PC-9 (cell line): ENCODE measurements at regions not wholly inside any gene's neighbourhood (a gene's known extent, or its start where the extent isn't known, plus 50 kb on each side); places are given as distances from the start of the nearest gene placed in this dataset.

ENCODE experiments used
- BruUV-seq: library from RNA; stranded (reverse); fragments of 400-500 nt; replicated peaks from 2 replicates; lab custom pipeline; 2021; lab: Mats Ljungman, UMichigan
- CTCF ChIA-PET: fragments of 300-600 bp; sonication (Branson Sonifier 250); formaldehyde crosslinking; loops from one replicate; lab custom pipeline; 2022; ENCODE audit warnings: antibody characterized with exemption; lab: Charles Lee
- POLR2A ChIA-PET: fragments of 300-600 bp; sonication (Branson Sonifier 250); formaldehyde crosslinking; loops from one replicate; lab custom pipeline; 2022; ENCODE audit warnings: antibody characterized with exemption; ENCODE audit not compliant: unreplicated experiment; lab: Charles Lee
- DNase-seq, 2 experiments: peaks; one replicate each; pipeline versions ENCODE4 v3.0.0 to v3.0.0-alpha.2; 2015 to 2022; ENCODE audit warnings: mixed read lengths in 1 of 2
- H2AFZ ChIP-seq: fragments of 200-600 bp; sonication (generic); 2 replicates; pipeline ENCODE4 v1.8.1; 2017; ENCODE audit warnings: antibody characterized with exemption
- H3F3A ChIP-seq: fragments of 200-600 bp; sonication (generic); 2 replicates; pipeline ENCODE4 v1.8.1; 2017; ENCODE audit warnings: antibody characterized with exemption, mild to moderate bottlenecking, low read depth; ENCODE audit not compliant: insufficient read depth
- H3K27ac ChIP-seq: fragments of 200-600 bp; sonication (generic); 2 replicates; pipeline ENCODE4 v1.6.1; 2016; ENCODE audit warnings: mixed run types
- H3K27me3 ChIP-seq: fragments of 200-600 bp; sonication (generic); 2 replicates; pipeline ENCODE4 v1.6.1; 2016; ENCODE audit warnings: low read depth, mixed run types; ENCODE audit not compliant: insufficient read depth
- H3K36me3 ChIP-seq: fragments of 200-600 bp; sonication (generic); 2 replicates; pipeline ENCODE4 v1.6.1; 2016; ENCODE audit warnings: low read depth, mixed run types
- H3K4me1 ChIP-seq: fragments of 200-600 bp; sonication (generic); replicated peaks from 2 replicates; pipeline ENCODE4 v1.6.1; 2016; ENCODE audit warnings: mixed run types; ENCODE audit not compliant: insufficient read depth
- H3K4me2 ChIP-seq: fragments of 200-600 bp; sonication (generic); 2 replicates; pipeline ENCODE4 v1.6.1; 2017; ENCODE audit warnings: mixed run types
- H3K4me3 ChIP-seq: fragments of 200-600 bp; sonication (generic); 2 replicates; pipeline ENCODE4 v1.6.1; 2016; ENCODE audit warnings: mixed run types
- H3K79me2 ChIP-seq: fragments of 200-600 bp; sonication (generic); 2 replicates; pipeline ENCODE4 v1.6.1; 2017; ENCODE audit warnings: low read depth, mixed run types
- H3K9me2 ChIP-seq: fragments of 200-600 bp; sonication (generic); 2 replicates; pipeline ENCODE4 v1.8.1; 2017; ENCODE audit warnings: mild to moderate bottlenecking; ENCODE audit not compliant: insufficient read depth
- H3K9me3 ChIP-seq: fragments of 200-600 bp; sonication (generic); 2 replicates; pipeline ENCODE4 v1.8.1; 2016; ENCODE audit warnings: low read depth; ENCODE audit not compliant: insufficient read depth
- H4K20me1 ChIP-seq: fragments of 200-600 bp; sonication (generic); 2 replicates; pipeline ENCODE4 v1.8.1; 2017; ENCODE audit not compliant: insufficient read depth
- CTCF ChIP-seq: fragments of 200-600 bp; sonication (generic); conservative IDR thresholded peaks from 2 replicates; pipeline ENCODE4 v1.6.1; 2017; ENCODE audit warnings: mixed run types, antibody characterized with exemption, mild to moderate bottlenecking, moderate library complexity
- EZH2 ChIP-seq: fragments of 200-600 bp; sonication (generic); IDR thresholded peaks from 2 replicates; pipeline ENCODE4 v1.8.0; 2017; ENCODE audit warnings: antibody characterized with exemption, low read depth
- intact Hi-C: fragments of 100-400 bp; cut with micrococcal nuclease; formaldehyde crosslinking; loops from one replicate; pipeline ENCODE4 v1.10.0; 2022; ENCODE audit not compliant: unreplicated experiment

- CTCF ChIA-PET = no interaction called here
- H3K27me3 ChIP-seq = no peaks in the 10 kb centered on the region
- no peaks in the 10 kb centered on the region for H3K4me1 ChIP-seq
- TF ChIP-seq CTCF (no peak), EZH2 (no peak)
- no peak overlapping the region for H3K4me3 ChIP-seq
- H3F3A ChIP-seq = no peaks in the 10 kb centered on the region
- H3K9me3 ChIP-seq = no peaks in the 10 kb centered on the region
- no TSS peak for BruUV-seq
- H3K27ac ChIP-seq = no peak overlapping the region
- intact Hi-C loops = no loop called here
- H3K4me2 ChIP-seq = no peak overlapping the region
- no peak overlapping the region for H2AFZ ChIP-seq
- POLR2A ChIA-PET = no interaction called here
- no peaks in the 10 kb centered on the region for H3K79me2 ChIP-seq
- H4K20me1 ChIP-seq = no peaks in the 10 kb centered on the region
- no peak for DNase-seq
- no peaks in the 10 kb centered on the region for H3K36me3 ChIP-seq
- H3K9me2 ChIP-seq = no peaks in the 10 kb centered on the region
These were observed 224.3 kb downstream of the SPATA31D1 start for GRCh38 chr9:82212885-82213284.

- Histone ChIP-seq H3K4me2 (no peak overlapping the region), H4K20me1 (no peaks in the 10 kb centered on the region), H3K9me3 (no peaks in the 10 kb centered on the region), H3F3A (no peaks in the 10 kb centered on the region), H3K36me3 (no peaks in the 10 kb centered on the region), H3K27ac (no peak overlapping the region), H2AFZ (no peak overlapping the region), H3K9me2 (no peaks in the 10 kb centered on the region), H3K4me3 (no peak overlapping the region), H3K79me2 (no peaks in the 10 kb centered on the region), H3K4me1 (no peaks in the 10 kb centered on the region), H3K27me3 (no peaks in the 10 kb centered on the region)
- ChIA-PET CTCF (no interaction called here), POLR2A (no interaction called here)
- TF ChIP-seq EZH2 = no peak
- TF ChIP-seq CTCF = no peak
- DNase-seq = no peak
- intact Hi-C loops = no loop called here
- no TSS peak for BruUV-seq
These were observed 227.9 kb downstream of the SPATA31D1 start for GRCh38 chr9:82216435-82216834.

GRCh38 chr9:82223442-82223841 is 234.9 kb downstream of the SPATA31D1 start:
- POLR2A ChIA-PET = interaction anchor here (0.6 kb wide), 1 partner anchor 514 kb away, joined by 19 read pairs; no protein-coding TSS in a partner anchor
- BruUV-seq = no TSS peak
- DNase-seq = no peak
- CTCF ChIA-PET = no interaction called here
- no peaks in the 10 kb centered on the region for H3K36me3 ChIP-seq
- intact Hi-C loops = no loop called here
- H3K4me2 ChIP-seq = no peak overlapping the region
- no peak overlapping the region for H3K27ac ChIP-seq
- H3K27me3 ChIP-seq = no peaks in the 10 kb centered on the region
- no peak for TF ChIP-seq EZH2
- TF ChIP-seq CTCF = no peak
- H2AFZ ChIP-seq = no peak overlapping the region
- no peaks in the 10 kb centered on the region for H3K4me1 ChIP-seq
- no peaks in the 10 kb centered on the region for H4K20me1 ChIP-seq
- no peak overlapping the region for H3K4me3 ChIP-seq
- H3K79me2 ChIP-seq = no peaks in the 10 kb centered on the region
- H3F3A ChIP-seq = no peaks in the 10 kb centered on the region
- no peaks in the 10 kb centered on the region for H3K9me3 ChIP-seq
- no peaks in the 10 kb centered on the region for H3K9me2 ChIP-seq
